Glomerular endothelial cell (primary cell): ENCODE measurements at regions not wholly inside any gene's neighbourhood (a gene's known extent, or its start where the extent isn't known, plus 50 kb on each side); places are given as distances from the start of the nearest gene placed in this dataset.

Experiments used
- DNase-seq: peaks from one replicate; pipeline ENCODE4 v3.0.0-alpha.2; 2011; ENCODE audit warnings: low read depth, low spot score; ENCODE audit errors: extremely low read depth

DNA sequence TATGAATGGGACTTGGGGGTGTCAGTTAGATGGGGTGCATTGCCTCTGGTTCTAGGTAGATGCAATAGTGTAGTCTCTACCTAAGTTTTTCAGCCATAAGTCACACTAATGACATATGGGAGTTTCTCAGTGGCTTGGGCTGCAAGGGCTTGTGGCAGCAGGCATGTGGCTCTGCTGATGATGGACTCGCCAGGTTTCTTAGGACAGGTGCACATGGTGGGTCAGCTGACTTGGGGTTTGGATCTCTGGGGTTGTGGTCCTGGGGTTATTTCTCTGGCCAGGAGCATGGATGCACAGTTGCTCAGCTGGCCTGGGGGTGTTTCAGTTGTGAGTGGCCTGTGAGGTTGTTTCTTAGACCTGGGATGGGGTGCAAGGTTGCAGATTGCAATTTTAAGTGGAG, 120.0 kb upstream of the DCBLD2 start:
- DNase-seq, result no peak

DNA sequence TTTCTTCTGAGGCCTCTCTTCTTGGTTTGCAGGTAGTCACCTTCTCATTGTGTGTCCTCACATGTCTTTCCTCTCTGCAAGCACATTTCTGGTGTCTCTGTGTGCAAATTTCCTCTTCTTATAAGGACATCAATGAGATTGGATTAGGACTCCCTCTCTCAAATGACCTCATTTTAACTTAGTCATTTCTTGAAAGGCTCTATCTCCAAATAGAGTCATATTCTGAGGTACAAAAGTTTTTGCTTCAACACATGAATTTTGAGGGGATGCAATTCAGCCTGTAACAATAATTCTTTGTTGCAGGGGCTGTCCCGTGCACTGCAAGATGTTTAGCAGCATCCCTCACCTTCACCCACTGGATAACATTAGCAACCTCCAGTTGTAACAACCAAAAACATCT, 115.0 kb upstream of the DCBLD2 start:
- DNase-seq, result no peak

DNA sequence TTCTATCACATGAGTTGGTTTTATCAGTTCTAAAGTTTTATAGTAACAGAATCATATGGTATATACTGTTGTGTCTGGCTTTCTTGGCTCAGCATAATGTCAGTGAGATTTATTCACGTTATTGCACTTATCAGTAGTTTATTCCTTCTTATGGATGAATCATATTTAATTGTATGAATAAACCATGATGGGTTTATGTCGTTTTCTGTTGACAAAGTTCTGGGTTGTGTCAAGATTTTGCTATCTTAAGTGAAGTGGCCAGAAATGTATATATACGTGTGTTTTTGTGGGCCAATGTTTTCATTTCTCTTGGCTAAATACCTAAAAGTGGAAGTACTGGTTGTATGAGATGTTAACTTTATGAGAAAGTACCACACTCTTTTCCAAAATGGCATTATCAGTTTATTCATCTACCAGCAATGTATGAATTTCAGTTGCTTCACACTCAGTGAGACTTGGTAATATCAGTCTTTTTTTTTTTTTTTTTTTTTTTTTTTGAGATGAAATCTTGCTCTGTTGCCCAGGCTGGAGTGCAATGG, 112.4 kb upstream of the DCBLD2 start:
- no peak for DNase-seq

DNA sequence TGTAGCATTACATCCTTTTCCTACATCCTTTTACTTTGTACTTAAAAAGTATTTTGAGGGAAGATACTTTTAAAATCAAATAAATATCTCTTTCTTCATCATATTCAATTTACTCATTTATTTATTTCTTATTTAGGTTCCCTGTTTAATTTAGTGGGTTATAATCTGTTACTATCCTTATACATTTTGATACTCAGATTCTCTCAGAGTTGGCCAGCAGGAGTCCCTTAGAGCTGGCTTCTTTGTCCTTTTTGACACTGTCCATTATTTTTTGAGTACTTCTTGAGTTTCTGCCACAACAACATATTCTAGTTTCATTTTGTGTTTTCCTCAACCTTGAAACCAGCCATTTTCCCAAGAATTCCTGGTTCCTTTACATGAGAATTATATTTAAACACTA, 111.6 kb upstream of the DCBLD2 start:
- no peak for DNase-seq

DNA sequence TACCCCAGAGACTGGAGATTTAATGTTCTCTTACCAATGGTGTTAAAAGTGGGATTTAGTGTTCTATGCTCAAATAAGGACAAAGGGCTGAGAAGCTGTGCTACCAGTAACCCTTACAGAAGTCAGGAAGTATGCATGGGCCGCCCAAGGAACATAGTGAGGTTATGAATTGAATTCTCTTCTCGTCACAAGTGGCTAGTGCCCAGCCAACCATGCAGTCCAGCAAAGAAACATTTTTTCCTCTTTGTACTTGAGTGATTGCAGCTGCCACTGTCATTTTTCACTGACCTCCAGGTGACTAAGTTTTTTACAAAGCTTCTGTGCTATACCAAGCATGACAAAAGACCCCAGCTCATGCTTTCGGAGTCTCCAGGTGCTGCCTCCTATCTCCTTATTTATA, 110.6 kb upstream of the DCBLD2 start:
- DNase-seq, result no peak

DNA sequence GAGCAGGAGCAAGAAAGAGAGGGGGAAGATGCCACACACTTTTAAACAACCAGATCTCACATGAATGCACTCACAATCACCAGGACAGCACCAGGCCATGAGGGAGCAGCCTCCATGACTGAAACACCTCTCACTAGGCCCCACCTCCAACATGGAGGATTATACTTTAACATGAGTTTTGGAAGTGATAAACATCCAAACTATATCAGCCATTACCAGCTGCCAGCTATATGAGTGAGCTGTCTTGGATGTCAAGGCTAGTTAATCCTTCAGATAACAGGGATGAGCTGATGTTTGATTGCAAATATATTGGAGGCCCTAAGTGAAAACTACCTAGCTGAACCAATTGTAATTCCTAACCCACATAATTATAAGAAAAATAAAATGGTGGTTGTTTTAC, 108.4 kb upstream of the DCBLD2 start:
- DNase-seq, result no peak

DNA sequence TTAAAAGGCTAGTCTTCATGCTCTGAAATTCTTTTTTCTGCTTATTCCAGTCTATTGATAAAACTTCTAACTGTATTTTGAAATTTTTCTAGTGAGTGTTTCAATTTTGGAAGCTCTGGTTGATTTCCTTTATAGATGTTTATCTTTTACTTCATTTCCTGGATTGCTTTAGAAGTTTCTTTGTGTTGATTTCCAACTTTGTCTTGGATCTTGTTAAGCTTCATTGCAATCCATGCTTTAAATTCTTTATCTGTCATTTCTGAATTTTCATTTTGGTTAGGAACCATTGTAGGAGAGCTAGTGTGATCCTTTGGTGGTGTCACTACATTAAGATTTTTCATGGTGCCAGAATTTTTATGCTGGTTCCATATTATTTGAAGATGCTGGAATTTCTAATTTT, 105.2 kb upstream of the DCBLD2 start:
- no peak for DNase-seq

DNA sequence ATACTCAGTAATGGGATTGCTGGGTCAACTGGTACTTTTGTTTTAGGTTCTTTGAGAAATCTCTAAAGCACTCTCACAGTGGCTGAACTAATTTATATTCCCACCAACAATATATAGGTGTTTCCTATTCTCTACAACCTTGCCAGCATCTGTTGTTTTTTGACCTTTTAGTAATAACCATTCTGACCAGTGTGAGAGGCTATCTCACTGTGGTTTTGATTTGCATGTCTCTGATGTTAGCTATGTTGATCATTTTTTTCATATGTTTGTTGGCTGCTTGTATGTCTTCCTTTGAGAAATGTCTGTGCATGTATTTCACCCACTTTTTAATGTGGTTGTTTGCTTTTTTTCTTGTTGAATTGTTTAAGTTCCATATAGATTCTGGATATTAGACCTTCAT, 98.2 kb upstream of the DCBLD2 start:
- no peak for DNase-seq

DNA sequence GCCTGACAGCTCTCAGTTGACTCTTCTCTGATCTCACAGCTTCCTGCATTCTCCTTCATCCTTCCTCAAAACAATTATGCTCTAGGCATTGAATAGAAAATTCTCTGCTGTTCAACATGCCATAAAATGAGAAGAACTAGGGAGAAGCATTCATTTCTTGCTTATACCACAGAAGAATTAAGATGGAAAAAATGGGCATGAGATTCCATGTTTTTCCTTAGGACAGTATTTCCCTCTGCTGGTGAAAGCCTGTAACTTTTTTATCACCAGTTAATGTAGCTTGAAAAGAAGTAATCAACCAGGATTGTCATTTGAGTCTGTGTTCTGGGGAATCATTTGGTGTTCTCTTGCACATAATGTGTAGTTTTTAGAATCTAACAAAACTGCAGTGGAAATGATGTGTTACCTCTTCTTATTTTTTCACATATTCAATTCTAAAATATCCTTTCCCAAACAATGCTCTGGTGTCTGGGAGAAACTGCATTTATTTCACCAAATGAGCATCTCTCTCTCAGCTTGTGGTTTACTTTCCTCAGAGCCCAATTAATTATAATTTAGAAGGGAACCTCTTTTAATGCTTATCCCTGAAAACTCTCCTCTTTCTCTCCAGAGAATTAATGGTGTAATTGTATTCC, 92.8 kb upstream of the DCBLD2 start:
- DNase-seq, result no peak

DNA sequence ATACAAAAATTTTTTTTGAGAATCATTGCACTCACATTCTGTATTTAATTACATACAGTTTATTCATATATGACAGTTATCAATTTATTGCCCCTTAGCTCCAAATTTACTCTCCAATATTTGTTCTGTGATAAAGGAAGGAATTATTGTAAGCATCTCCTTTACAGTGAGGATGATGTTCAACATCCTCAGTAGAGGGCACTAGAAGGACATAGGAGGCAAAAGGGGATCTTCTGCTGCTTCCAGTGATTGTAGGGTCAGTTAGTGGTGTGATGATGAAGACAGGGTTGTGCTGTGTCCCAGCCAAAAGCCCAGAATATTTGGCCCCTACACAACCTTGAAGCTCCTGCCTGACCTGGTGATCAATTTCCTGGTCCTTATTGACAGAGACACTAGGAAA, 89.9 kb upstream of the DCBLD2 start:
- DNase-seq, result no peak

DNA sequence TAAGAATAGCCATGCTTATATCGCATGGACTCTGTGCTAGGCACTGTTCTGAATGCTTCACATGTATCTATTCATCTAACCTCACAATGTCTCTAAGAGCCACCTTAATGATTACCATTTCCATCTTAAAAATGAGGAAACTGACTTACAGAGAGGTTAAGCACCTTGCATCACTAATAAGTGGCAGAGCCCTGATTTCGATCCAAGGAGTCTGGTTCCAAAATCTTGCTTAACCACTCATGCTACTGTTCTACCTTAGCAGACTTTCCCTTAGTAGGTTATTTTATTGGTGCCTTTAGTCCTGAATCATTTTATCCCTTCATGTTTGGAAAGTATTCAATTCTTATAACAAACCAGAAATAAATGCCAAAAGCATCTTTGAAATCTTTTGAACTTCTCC, 89.2 kb upstream of the DCBLD2 start:
- no peak for DNase-seq

DNA sequence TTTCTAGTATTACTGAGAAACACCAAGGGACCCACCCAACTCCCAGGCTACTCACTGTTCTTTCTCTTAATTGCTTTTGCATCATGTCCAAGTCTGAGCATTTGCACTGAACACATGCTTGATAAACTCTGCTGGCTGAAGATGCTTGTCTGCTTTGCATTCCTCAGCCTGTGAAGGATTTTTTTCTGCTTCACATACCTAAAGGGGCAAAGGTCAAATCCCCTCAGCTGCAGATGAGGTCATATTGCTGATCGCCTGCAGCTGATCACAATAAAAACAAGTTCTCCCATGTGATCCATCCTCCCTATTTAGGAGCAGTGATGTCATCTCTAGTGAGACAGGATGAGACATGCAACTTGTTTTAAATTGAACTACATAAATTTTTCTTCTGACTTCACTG, 84.6 kb upstream of the DCBLD2 start:
- DNase-seq, result no peak

DNA sequence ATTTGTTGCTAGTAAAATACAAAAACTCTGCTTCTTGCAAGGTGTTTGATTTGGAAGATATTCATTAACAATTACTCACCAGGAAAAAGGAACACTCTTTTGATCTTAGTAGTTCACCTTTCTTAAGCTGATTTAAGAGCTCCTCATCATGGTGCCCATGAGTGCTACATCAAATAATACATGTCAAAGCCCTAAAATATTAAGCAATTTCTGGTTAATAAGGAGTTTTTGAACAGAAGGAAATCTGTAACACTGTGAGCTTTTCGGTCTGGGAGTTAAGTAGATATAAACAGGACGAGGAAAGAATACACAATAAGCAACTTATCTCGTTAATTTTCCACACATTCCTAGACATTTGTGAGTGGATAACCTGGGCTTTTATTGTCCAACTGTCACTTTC, 83.9 kb upstream of the DCBLD2 start:
- DNase-seq, result no peak

DNA sequence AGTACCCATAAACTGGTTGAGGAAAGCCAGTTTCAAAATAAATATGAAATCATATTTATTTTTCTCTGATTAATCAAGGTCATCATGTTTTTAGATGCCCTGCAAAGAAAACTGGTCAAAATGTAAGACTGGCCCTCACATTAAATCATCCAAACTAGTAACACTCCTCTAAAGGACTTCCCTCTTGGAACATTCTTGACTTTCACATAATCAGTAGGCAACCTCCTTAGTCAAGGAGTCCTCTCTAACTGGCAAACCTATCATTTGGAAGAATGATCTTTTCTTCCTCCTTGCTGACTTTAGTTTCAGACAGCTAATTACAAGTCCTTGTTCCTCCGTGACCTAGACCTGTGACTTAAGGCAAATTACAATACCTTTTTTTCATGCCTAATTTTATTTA, 82.5 kb upstream of the DCBLD2 start:
- DNase-seq, result no peak

DNA sequence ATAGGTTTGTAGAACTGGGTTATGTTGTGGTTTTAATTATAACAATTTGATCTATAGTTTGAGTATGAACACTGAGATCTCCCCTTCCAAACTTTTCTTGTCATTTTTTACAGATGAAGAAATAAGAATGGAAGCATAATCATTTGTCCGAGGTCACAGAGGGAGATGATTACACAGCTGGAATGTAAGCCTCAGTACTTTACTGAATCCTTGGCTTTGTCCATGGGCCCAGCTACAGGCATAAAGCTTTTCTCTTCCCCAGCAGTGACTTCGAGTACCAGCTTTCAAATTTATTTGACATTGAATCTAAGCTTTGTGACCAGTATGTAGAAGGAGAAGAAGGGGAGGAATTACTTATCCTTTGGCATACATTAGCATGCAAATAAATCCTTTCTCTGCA, 80.9 kb upstream of the DCBLD2 start:
- DNase-seq, result no peak

DNA sequence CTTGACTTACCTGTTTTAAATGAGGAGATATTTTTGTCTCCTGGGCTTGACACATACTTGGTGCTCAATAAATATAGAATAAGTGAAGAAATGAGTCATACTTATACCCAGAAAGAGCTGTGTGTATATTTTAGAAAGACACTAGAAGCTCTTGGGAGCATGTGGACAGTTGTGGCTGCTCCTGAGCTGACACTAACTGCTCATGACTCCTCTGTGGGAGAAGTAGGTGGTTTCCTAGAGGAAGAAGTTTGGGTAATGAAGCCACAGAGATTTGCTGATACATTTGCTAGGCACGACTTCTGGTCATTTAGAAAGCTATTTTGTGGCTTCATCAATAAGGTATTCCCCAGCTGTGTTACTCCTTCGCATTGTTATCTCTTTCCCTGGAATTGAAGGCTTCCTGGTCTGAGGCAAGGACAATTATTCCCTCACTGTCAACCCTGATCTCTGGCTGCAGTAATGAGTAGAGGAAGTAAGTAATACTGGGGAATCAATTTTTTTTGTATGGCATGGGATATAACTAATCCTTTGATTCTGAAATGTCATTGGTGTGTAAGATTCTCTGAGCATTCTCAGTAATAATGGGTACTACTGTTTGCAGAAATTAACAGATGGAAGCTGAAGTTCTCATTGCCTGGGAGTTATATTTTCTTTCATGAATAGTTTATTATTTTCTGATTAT, 79.6 kb upstream of the DCBLD2 start:
- DNase-seq, result no peak

DNA sequence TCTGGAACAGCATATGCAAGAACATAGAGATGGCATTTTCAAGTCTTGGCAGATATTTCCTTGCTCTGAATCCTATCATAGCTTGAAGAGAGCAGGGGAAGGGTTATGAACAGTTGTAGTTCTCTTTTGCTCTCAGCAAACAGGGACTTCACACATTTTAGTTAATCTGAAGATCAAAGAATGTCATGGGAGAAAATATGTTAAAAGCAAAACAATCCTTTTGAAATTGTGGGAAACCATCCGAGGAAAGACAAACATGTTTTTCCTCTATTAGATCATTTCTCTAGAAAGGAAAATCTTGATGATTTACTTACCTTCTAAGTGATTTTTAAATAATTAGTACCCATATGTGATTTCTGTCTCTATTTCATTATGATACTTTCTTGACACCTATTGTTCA, 77.8 kb upstream of the DCBLD2 start:
- DNase-seq, result no peak

DNA sequence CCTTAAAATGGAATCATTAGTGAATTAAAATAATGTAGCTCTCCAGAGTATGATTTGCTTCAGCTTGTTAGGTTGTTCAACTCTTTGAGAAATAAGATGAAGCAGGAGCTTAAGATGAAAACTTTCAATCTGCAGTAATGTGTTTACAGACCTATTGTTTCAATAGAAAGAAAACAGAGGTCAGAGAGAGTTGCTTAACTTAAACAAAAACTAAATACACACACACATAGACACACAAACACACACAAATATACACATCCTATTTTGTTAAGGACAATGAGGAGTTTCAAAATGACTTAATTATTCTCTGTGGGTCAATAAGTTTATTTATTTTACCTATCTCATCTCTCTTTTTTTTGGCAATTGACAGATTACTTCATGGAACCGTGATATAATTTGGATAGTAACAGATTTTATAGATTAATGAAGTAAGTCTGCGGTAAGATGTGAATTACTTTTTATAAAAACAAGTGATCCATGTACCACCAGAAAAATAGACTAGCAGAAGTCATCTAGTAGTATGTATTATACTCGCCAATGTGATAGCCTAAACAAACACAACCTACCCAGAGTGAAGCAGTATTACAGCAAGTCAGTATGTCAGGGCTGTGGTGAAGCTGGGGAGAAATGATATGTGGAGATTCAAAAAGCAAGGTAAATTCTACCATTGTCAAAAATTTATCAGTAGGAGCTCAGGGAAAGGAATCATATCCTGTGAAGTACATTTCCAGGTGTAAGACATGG, 76.7 kb upstream of the DCBLD2 start:
- no peak for DNase-seq

DNA sequence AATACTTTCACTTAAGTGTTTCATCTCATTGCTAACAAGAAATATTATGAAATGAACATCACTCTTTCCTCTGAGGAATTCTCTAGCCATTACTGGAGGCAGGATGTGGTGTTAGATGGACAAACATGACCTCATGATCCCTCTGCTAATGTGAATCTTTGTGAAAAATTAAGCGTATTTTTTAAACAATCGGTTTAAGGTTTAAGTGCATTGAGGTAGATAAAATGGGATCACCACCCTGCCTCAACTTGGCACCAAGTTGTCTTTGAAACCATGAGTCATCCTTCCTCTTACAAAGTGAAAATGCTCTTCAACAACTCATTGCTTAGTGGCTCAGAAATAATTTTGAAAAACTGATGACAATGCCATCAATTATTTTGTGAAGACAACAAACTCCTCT, 76.0 kb upstream of the DCBLD2 start:
- peak; percentile 86 for DNase-seq

DNA sequence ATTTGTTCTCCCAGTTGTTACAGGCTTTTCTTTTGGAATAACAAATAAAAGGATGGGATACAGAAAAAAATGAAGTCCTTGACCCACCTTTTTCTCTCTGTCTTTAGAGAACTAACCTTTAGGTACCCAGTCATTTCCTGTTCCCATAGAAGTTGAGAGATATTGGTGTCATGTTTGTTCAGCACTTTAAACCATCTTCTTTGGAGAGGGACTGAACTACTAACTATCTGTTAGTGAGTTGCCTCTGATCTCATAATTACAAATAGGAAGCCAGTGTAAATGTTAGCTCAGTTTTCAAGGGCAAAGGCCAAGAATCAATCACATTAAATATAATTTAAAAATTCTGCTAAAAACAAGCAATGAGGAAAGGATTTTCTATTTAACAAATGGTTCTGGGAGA, 72.9 kb upstream of the DCBLD2 start:
- no peak for DNase-seq

DNA sequence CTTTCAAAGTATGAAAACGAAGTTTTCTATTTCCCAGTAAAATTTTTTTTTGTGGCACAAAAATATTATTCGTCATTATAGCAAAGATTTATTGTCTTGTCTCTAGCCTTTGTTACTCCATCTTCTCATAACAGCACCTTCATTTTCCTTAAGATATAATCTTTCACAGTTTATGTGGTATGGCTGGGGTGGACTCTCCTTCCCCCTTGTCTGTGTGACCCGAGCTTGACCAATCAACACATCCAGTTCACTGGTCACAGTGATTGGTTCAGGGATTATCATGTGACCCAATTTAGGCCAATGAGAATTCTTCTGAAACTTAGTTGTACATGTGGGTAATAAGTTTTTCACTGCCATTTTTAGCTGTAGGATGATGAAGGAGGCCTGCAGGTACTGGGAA, 71.2 kb upstream of the DCBLD2 start:
- no peak for DNase-seq

DNA sequence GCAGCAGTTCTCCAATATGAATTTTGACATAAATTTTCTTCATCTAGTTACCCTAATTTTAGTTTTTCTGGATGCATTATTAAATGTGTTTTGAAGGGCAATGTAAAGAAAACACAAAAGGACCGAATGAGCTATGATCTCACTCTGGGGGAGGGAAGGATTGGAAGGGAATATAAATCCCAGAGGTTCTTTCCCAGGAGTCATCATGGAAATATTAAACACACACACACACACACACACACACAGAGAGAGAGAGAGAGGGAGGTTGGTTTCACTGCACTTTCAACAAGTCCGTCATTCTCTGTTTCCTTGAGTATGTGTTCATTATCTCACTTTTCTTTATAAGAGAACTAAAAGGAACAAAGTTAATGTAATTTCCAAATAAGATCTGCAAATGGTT, 70.7 kb upstream of the DCBLD2 start:
- DNase-seq, result peak; percentile 81
